Endodermal cell (in vitro differentiated cells): ENCODE measurements at regions not wholly inside any gene's neighbourhood (a gene's known extent, or its start where the extent isn't known, plus 50 kb on each side); places are given as distances from the start of the nearest gene placed in this dataset.

Source experiments
- DNase-seq: peaks from one replicate; pipeline ENCODE4 v3.0.0-alpha.2; 2017
- H3K27ac ChIP-seq: 2 replicates; pipeline ENCODE4 v1.5.1; 2013; ENCODE audit warnings: mild to moderate bottlenecking, low read depth, low read length, moderate library complexity
- H3K27me3 ChIP-seq: 2 replicates; pipeline ENCODE4 v1.6.1; 2013; ENCODE audit warnings: mild to moderate bottlenecking, low read length, moderate library complexity; ENCODE audit not compliant: insufficient read depth, control insufficient read depth, poor library complexity, severe bottlenecking
- H3K36me3 ChIP-seq: 2 replicates; pipeline ENCODE4 v1.7.0; 2013; ENCODE audit warnings: mild to moderate bottlenecking, low read length, moderate library complexity; ENCODE audit not compliant: control insufficient read depth, insufficient read depth
- H3K4me1 ChIP-seq: one replicate; pipeline ENCODE4 v1.7.0; 2013; ENCODE audit warnings: low read length; ENCODE audit not compliant: control insufficient read depth, insufficient read depth
- H3K4me3 ChIP-seq: 2 replicates; pipeline ENCODE4 v1.5.1; 2013; ENCODE audit warnings: mild to moderate bottlenecking, low read length, moderate library complexity
- H3K9ac ChIP-seq: 2 replicates; pipeline ENCODE4 v1.6.1; 2013; ENCODE audit warnings: mild to moderate bottlenecking, low read length, moderate library complexity; ENCODE audit not compliant: poor library complexity, severe bottlenecking; ENCODE audit errors: extremely low read depth
- H3K9me3 ChIP-seq: 2 replicates; pipeline ENCODE4 v1.6.1; 2013; ENCODE audit warnings: mild to moderate bottlenecking, low read length, moderate library complexity; ENCODE audit not compliant: control insufficient read depth
- H3K27ac Mint-ChIP-seq: 2 replicates; pipeline ENCODE4 v1.8.0; 2020; ENCODE audit warnings: mixed read lengths
- H3K27me3 Mint-ChIP-seq: 2 replicates; pipeline ENCODE4 v1.8.0; 2021; ENCODE audit warnings: mild to moderate bottlenecking, mixed read lengths; ENCODE audit not compliant: insufficient read depth
- H3K36me3 Mint-ChIP-seq: 2 replicates; pipeline ENCODE4 v1.8.0; 2020; ENCODE audit warnings: low read depth, mixed read lengths
- H3K4me1 Mint-ChIP-seq: 2 replicates; pipeline ENCODE4 v1.8.0; 2020; ENCODE audit warnings: mixed read lengths
- H3K4me3 Mint-ChIP-seq: 2 replicates; pipeline ENCODE4 v1.8.0; 2020; ENCODE audit warnings: mild to moderate bottlenecking, moderate library complexity, mixed read lengths
- H3K9me3 Mint-ChIP-seq: 2 replicates; pipeline ENCODE4 v1.8.0; 2020; ENCODE audit warnings: mild to moderate bottlenecking, mixed read lengths
- CTCF ChIP-seq: fragments of 200-600 bp; sonication (generic); conservative IDR thresholded peaks from 2 replicates; pipeline ENCODE4 v1.5.0; 2021; ENCODE audit warnings: antibody characterized with exemption, mild to moderate bottlenecking
- WGBS, 2 experiments: methylation state at CpG; one replicate each; pipeline versions ENCODE4 v1.1.5 to v1.1.7; 2013; ENCODE audit warnings: missing lambda C conversion rate in 2 of 2, mixed read lengths in 1 of 2; ENCODE audit not compliant: insufficient coverage in 1 of 2, insufficient read length in 1 of 2; 5-methylcytosine and 5-hydroxymethylcytosine counted together

GRCh38 chr21:35814858-35815619 is 245.3 kb downstream of the SETD4 start:
- Mint-ChIP-seq H3K27me3 (peaks cover 3% of the 10 kb centered on the region), H3K4me1 (peaks cover 6% of the 10 kb centered on the region), H3K4me3 (no peak overlapping the region), H3K36me3 (no peaks in the 10 kb centered on the region), H3K9me3 (peaks cover 3% of the 10 kb centered on the region), H3K27ac (no peak overlapping the region)
- no peak overlapping the region for H3K4me3 ChIP-seq
- no peak for TF ChIP-seq CTCF
- no peak overlapping the region for H3K9ac ChIP-seq
- WGBS, 2 experiments, result 94 to 100% methylated on average over 5 of the region's 5 CpGs
- H3K4me1 ChIP-seq, result no peaks in the 10 kb centered on the region
- H3K9me3 ChIP-seq, result peaks cover 4% of the 10 kb centered on the region
- H3K27ac ChIP-seq, result no peak overlapping the region
- no peaks in the 10 kb centered on the region for H3K27me3 ChIP-seq
- DNase-seq, result no peak
- no peaks in the 10 kb centered on the region for H3K36me3 ChIP-seq

- Histone ChIP-seq H3K4me1 (no peaks in the 10 kb centered on the region), H3K4me3 (no peak overlapping the region), H3K36me3 (no peaks in the 10 kb centered on the region), H3K27ac (no peak overlapping the region), H3K27me3 (no peaks in the 10 kb centered on the region), H3K9me3 (peaks cover 4% of the 10 kb centered on the region), H3K9ac (no peak overlapping the region)
- peaks cover 6% of the 10 kb centered on the region for H3K4me1 Mint-ChIP-seq
- H3K27ac Mint-ChIP-seq, result no peak overlapping the region
- no peak for DNase-seq
- TF ChIP-seq CTCF, result no peak
- 85 to 97% methylated on average over 5 to 7 of the region's 9 CpGs for WGBS, 2 experiments
- H3K27me3 Mint-ChIP-seq, result peaks cover 3% of the 10 kb centered on the region
- H3K36me3 Mint-ChIP-seq, result no peaks in the 10 kb centered on the region
- peaks cover 3% of the 10 kb centered on the region for H3K9me3 Mint-ChIP-seq
- no peak overlapping the region for H3K4me3 Mint-ChIP-seq
Observed at GRCh38 chr21:35812679-35813078, 247.6 kb downstream of the SETD4 start.

- no peak overlapping the region for H3K27ac Mint-ChIP-seq
- Histone ChIP-seq H3K9me3 (peaks cover 4% of the 10 kb centered on the region), H3K27me3 (peaks cover under 1% of the 10 kb centered on the region), H3K4me1 (no peaks in the 10 kb centered on the region), H3K4me3 (no peak overlapping the region), H3K9ac (no peak overlapping the region), H3K36me3 (no peaks in the 10 kb centered on the region), H3K27ac (no peak overlapping the region)
- peaks cover 3% of the 10 kb centered on the region for H3K9me3 Mint-ChIP-seq
- H3K4me3 Mint-ChIP-seq, result no peak overlapping the region
- TF ChIP-seq CTCF, result no peak
- peaks cover 4% of the 10 kb centered on the region for H3K27me3 Mint-ChIP-seq
- peaks cover 6% of the 10 kb centered on the region for H3K4me1 Mint-ChIP-seq
- no peaks in the 10 kb centered on the region for H3K36me3 Mint-ChIP-seq
- WGBS, 2 experiments, result 88 to 92% methylated on average over 7 to 10 of the region's 10 CpGs
- peak; percentile 64 for DNase-seq
Observed at GRCh38 chr21:35811191-35811806, 249.0 kb downstream of the SETD4 start.
